T-helper 2 cell treated with Interferon-gamma antibody and Interleukin-4, amounts not matched to agents 5 μg/mL and 100 μg/mL, for 36 hours (primary cell): ENCODE measurements at regions not wholly inside any gene's neighbourhood (a gene's known extent, or its start where the extent isn't known, plus 50 kb on each side); places are given as distances from the start of the nearest gene placed in this dataset.

Experiments
- DNase-seq: peaks from one replicate; pipeline ENCODE4 v3.0.0; 2021; ENCODE audit warnings: low spot score
- H3K27ac Mint-ChIP-seq: one replicate; pipeline ENCODE4 v1.8.0; 2021; ENCODE audit warnings: mild to moderate bottlenecking, mixed read lengths
- H3K27me3 Mint-ChIP-seq: one replicate; pipeline ENCODE4 v1.8.0; 2021; ENCODE audit warnings: low read depth, mixed read lengths
- H3K36me3 Mint-ChIP-seq: one replicate; pipeline ENCODE4 v1.8.0; 2021; ENCODE audit warnings: low read depth, mixed read lengths
- H3K4me1 Mint-ChIP-seq: one replicate; pipeline ENCODE4 v1.8.0; 2021; ENCODE audit warnings: low read depth, mixed read lengths
- H3K4me3 Mint-ChIP-seq: one replicate; pipeline ENCODE4 v1.8.0; 2022; ENCODE audit warnings: mild to moderate bottlenecking, moderate library complexity, mixed read lengths
- H3K9me3 Mint-ChIP-seq: one replicate; pipeline ENCODE4 v1.8.0; 2021; ENCODE audit warnings: mixed read lengths

DNA sequence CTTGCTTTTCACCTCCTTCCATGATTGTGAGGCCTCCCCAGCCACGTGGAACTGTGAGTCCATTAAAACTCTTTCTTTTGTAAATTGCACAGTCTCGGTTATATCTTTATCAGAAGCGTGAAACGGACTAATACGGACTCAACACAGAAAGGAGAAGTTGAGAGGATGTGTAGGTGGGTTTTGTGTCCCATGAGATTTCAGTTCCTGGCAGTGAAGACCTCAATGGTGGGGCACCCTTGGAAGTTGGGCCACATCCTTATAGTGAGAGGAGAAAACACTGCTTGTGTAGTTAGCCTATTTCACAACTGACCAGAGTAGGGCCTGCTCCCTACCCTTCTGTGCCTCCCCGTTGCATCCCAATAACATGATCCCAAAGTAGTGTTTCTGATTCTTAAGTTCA is 98.9 kb upstream of the TNC start:
- Mint-ChIP-seq H3K9me3 (no peaks in the 10 kb centered on the region), H3K27me3 (peaks cover 9% of the 10 kb centered on the region), H3K4me3 (no peak overlapping the region), H3K4me1 (no peaks in the 10 kb centered on the region), H3K27ac (no peak overlapping the region), H3K36me3 (no peaks in the 10 kb centered on the region)
- DNase-seq, result no peak

DNA sequence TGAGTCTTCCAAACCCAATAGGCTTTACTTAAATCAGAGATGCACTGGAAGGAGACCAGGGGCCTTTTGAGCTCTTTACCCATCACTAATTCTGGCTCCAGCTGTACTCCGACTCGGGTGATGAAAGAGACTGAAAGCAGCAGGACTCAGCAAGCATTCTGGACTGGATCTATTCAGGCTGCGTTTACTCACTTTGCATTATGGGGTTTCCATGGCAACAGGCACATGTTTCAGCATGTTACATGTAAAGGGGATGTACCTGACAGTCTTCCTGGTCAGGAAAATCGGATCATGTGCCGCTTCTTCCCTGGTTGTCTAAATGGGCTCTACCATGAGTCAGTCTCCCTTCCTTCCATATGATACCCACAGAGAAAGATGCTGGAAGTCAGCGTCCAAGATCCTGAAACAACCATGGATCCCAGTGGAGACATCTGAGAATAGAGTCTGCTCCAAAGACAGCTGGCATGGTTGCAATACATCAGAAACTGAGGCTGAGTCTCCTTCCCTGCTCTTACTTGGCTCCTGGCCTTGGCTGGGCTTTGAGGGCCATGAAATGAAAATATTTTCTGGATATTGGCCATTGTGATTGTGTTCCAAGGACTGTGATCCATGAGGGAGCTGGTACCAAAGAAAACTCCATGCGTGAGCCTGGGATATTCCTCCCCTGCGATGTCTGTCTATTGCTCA is 102.5 kb upstream of the TNC start:
- DNase-seq, result no peak
- no peak overlapping the region for H3K4me3 Mint-ChIP-seq
- H3K36me3 Mint-ChIP-seq, result no peaks in the 10 kb centered on the region
- no peaks in the 10 kb centered on the region for H3K4me1 Mint-ChIP-seq
- no peak overlapping the region for H3K27ac Mint-ChIP-seq
- no peaks in the 10 kb centered on the region for H3K9me3 Mint-ChIP-seq
- peaks cover 4% of the 10 kb centered on the region for H3K27me3 Mint-ChIP-seq

DNA sequence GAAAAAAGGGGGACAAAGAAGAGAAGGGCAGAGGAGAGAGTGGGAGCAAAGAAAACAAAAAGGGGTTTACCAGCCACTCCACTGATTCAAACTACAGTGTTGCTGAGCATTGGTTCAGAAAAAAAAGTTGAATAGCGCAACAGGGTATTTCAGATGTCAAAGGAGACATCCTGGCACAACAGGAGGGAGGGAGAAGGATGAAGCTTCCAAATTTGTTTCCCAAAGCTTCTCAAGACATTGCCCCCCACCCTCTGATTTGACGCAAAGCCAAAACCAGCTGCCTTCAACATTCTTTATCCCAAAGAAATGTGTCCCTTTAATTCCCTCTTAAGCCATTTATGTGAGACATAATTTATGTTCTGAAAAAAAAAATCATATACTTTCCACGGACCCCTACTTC is 105.5 kb upstream of the TNC start:
- Mint-ChIP-seq H3K27me3 (peaks cover 4% of the 10 kb centered on the region), H3K4me1 (no peaks in the 10 kb centered on the region), H3K4me3 (no peak overlapping the region), H3K9me3 (no peaks in the 10 kb centered on the region), H3K27ac (no peak overlapping the region), H3K36me3 (no peaks in the 10 kb centered on the region)
- no peak for DNase-seq

DNA sequence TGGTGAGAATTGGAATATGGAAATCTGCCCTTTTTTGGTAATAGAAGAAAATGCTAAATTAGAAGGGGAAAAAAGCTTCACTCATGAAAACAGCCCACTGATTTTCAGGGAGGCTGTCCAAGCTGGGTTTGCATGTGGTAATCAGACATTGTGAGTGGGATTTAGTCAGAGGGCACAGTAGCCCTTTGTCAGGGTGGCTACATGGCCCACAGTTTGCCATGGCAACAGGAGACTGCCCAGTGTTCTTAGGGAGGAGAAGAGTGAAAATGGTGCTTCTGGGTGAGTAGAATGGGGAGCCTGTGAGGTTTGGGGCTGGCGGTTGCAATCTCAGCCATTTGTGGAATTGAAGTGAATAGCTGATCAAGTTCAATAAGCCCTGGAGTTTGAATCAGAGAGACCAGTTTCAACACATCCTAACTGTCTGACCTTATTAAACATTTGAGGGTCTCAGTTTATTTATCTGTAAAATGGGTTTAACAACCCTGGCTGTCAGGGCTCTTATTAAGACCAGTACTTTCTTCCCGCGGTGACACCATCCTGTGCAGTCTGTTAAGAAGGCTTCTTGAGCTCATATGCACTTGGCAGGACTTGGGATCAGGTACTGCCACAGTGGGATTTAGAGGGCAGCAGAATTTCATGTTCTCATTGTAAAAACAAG is 107.6 kb upstream of the TNC start:
- no peaks in the 10 kb centered on the region for H3K9me3 Mint-ChIP-seq
- no peaks in the 10 kb centered on the region for H3K36me3 Mint-ChIP-seq
- H3K27ac Mint-ChIP-seq, result no peak overlapping the region
- H3K4me1 Mint-ChIP-seq, result no peaks in the 10 kb centered on the region
- H3K4me3 Mint-ChIP-seq, result no peak overlapping the region
- no peak for DNase-seq
- peaks cover 4% of the 10 kb centered on the region for H3K27me3 Mint-ChIP-seq

DNA sequence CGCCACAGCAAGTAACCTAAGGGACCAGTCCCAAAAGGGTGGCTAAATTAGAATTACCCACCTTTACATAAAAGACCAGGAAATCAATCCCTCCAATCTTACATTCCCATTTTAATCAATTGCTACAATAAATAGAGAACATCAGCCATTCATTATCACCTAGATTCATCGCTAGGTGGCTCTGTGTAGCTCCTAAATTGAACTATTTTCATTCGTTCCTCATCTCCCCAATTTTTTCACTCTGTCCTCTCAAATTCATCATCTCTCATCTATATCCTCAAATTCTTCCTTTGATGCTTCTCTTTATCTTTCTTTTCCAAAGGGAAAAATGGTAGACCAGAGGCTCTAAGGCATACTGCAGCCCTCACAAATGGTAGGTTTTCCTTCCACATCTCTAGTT is 108.2 kb upstream of the TNC start:
- Mint-ChIP-seq H3K4me3 (no peak overlapping the region), H3K27ac (no peak overlapping the region), H3K36me3 (no peaks in the 10 kb centered on the region), H3K4me1 (no peaks in the 10 kb centered on the region), H3K27me3 (peaks cover 4% of the 10 kb centered on the region), H3K9me3 (no peaks in the 10 kb centered on the region)
- no peak for DNase-seq

DNA sequence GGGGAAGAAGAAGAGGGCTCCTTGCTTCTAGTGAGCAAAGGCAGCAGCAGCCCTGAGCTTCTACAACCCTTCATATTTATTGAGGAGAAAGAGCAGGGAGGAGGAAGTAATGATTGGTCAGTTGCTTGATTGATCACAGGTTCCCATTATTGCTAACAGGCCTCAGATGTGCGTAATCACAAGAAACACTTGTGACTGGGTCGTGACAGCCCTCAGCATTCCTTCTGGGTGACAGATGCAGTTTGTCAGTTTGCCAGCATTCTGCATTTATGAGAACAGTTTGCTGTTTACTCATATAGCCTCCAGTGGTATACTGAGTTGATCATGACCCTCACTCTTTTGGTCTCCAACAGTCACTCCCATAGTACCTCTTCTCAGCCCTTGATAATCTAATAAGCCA is 111.5 kb upstream of the TNC start:
- H3K27me3 Mint-ChIP-seq, result no peaks in the 10 kb centered on the region
- no peaks in the 10 kb centered on the region for H3K4me1 Mint-ChIP-seq
- no peaks in the 10 kb centered on the region for H3K36me3 Mint-ChIP-seq
- DNase-seq, result no peak
- no peak overlapping the region for H3K27ac Mint-ChIP-seq
- H3K4me3 Mint-ChIP-seq, result no peak overlapping the region
- H3K9me3 Mint-ChIP-seq, result no peaks in the 10 kb centered on the region

DNA sequence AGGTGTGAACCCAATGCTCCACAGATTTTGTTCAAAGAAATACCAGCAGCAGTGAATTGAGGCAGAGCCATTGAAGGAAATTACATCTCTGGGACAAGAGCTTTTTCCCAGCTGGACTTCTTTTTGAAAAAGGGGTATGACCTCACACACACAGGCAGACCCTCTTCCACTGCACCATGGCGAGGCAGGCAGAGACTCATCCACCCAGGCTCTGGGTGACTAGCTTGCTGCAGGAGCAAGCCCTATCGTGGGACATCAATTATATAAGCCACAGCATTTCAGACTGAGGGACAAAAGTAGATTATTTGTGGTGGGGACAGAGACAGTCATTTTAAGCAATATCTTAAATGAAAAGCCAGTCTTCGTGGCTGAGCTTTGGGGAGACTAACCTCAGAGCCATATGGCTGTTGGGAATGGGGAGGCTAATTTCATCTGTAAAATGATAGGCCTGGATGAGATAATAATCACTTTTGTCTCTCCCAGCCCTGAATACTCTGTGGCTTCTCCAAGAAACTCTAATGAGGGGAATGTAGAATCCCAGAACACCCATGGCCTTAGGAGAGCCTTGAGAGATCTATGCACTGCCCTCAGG is 113.1 kb upstream of the TNC start:
- H3K4me3 Mint-ChIP-seq, result no peak overlapping the region

DNA sequence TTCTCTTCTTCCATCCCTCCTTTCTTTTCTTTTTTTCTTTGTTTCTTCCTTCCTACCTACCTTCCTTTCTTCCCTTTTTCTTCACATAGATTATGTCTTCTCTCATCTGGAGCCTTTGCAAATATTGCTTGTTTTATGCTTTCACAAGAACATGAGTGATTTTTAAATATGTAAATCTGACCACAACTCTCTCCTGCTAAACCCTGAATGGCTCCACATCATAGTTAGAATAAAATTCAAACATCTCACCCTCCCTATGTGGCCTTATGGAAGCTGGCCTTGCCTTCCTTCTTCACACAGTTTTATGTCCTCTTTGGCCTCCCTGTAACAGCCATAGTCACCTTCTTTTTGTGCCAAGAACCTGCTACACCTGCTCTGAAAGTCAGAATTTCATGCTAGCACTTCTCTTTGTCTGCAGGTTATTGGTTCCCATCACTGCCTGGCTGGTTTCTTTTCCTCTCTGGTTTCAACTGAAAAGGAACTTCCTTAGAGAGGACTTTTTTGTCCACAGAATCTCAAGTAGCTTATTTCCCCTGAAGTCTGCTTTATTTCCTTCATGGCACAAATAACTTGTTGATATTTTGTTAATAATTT is 114.3 kb upstream of the TNC start:
- no peak for DNase-seq
- Mint-ChIP-seq H3K36me3 (no peaks in the 10 kb centered on the region), H3K4me1 (no peaks in the 10 kb centered on the region), H3K4me3 (no peak overlapping the region), H3K27ac (no peak overlapping the region), H3K27me3 (peaks cover 2% of the 10 kb centered on the region), H3K9me3 (no peaks in the 10 kb centered on the region)

More for the DNA sequence above, 113.1 kb upstream of the TNC start:
- Mint-ChIP-seq H3K36me3 (no peaks in the 10 kb centered on the region), H3K9me3 (no peaks in the 10 kb centered on the region), H3K4me1 (no peaks in the 10 kb centered on the region), H3K27ac (no peak overlapping the region), H3K27me3 (peaks cover 2% of the 10 kb centered on the region)
- no peak for DNase-seq

DNA sequence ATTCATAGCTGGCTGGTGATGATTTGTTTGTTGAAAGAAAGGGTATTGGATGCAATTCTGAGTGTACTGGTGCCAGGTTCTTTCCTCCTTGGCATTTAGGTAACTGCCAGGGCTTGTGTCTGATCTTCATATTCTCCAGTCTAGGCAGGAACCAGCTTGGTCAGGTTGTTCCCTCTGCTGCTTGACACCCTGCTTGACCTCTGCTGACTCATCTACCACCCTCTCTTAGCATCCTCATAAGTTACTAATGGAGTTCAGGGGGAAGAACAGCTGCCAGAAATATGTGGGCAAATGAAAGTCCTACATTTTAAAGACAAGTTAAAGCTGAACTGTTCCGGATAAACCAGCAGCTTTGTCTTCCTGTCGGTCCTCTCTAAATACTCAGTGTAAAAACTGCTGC is 116.1 kb upstream of the TNC start:
- DNase-seq, result no peak
- H3K27ac Mint-ChIP-seq, result no peak overlapping the region
- H3K4me1 Mint-ChIP-seq, result no peaks in the 10 kb centered on the region
- H3K27me3 Mint-ChIP-seq, result peaks cover 2% of the 10 kb centered on the region
- no peaks in the 10 kb centered on the region for H3K9me3 Mint-ChIP-seq
- H3K4me3 Mint-ChIP-seq, result no peak overlapping the region
- H3K36me3 Mint-ChIP-seq, result no peaks in the 10 kb centered on the region

DNA sequence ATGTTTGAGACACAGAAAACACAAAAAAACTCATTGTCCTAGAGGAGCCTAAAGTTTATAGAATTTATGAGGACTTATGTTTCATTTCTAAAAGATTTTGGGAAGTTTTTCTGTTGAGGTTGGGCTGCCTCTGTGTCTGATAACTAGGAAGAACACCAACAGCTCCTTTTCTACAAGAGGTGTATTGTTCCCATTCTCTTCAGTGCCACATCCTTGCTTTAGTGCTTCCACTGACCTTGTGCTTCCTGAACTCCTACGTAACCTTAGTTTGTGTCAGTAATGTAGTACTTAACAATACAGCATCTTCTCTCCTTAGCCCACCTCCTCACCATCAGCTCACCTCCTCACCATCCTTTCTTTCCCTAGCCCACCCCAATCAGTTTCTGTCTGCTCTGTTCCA is 117.3 kb upstream of the TNC start:
- Mint-ChIP-seq H3K27me3 (peaks cover 2% of the 10 kb centered on the region), H3K4me3 (no peak overlapping the region), H3K4me1 (no peaks in the 10 kb centered on the region), H3K9me3 (no peaks in the 10 kb centered on the region), H3K36me3 (no peaks in the 10 kb centered on the region), H3K27ac (no peak overlapping the region)
- DNase-seq, result no peak

DNA sequence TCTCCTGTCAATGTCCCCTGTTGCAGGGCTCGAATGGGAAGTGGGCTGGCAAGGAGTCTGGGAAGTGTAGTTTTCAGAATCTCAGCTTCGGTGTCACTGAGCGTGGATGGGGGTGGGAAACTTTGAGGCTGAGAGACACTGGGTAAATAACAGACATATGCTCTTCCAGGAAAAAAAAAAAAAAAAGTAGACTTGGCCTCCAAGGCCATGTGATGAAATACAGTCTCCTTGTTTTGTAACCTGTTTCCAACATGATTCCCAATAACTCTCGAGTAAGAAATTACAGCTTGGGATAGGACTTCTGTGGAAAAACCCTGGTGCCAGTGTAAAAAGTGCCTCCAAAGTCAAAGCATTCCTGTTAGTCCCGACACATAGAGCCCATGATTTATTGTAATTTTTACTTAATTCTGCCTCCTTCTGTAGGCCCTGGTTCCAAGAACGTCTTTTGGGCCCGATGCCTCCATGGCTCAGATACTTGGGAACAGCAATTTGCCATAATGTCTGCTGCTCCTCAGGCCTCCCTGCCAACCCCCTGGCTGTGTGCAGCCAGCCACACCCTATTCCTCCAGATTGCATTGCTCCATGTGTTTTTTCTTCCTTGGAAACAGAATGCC is 119.5 kb upstream of the TNC start:
- DNase-seq, result no peak
- Mint-ChIP-seq H3K27me3 (peaks cover 2% of the 10 kb centered on the region), H3K4me1 (no peaks in the 10 kb centered on the region), H3K36me3 (no peaks in the 10 kb centered on the region), H3K9me3 (no peaks in the 10 kb centered on the region), H3K27ac (no peak overlapping the region), H3K4me3 (no peak overlapping the region)

DNA sequence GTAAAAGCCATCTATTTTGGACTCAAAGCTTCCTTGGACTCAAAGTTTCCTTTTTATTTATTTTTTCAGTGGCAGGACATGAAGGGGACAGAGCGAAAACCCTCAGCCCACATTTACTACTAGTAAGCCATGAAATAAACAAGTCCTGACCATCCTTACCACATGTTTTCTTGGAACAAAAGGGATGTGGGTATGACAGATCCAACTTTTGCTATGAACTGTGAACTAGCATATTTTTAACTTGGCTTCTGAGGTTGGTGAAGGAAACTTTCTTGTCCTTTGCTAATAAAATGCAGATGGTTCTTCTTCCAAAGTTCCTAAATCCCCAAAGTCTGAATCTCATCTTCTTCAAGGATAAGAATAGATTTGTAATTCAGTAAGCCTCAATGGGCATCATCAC is 122.7 kb upstream of the TNC start:
- Mint-ChIP-seq H3K36me3 (no peaks in the 10 kb centered on the region), H3K9me3 (no peaks in the 10 kb centered on the region), H3K27ac (no peak overlapping the region), H3K27me3 (no peaks in the 10 kb centered on the region), H3K4me1 (no peaks in the 10 kb centered on the region), H3K4me3 (no peak overlapping the region)
- no peak for DNase-seq

DNA sequence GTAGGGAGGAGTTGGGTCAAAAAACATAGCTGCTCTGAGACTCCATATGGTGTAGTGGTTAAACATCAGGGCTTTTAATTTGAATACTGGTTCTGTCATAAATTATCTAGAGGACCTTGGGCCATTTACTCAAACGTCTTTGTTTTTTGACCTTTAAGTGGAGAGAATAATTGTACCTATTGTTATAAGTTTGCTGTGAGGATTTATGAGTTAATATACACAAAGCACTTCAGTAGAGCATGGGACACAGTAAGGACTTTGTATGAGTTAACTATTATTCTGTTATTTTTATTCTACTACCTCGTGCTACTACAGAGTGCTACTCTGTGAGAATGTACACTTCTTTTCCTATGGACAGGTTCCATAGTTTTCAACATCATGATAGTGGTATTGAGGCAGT is 123.7 kb upstream of the TNC start:
- no peaks in the 10 kb centered on the region for H3K4me1 Mint-ChIP-seq
- H3K27me3 Mint-ChIP-seq, result no peaks in the 10 kb centered on the region
- H3K36me3 Mint-ChIP-seq, result no peaks in the 10 kb centered on the region
- no peaks in the 10 kb centered on the region for H3K9me3 Mint-ChIP-seq
- H3K27ac Mint-ChIP-seq, result no peak overlapping the region
- DNase-seq, result no peak
- H3K4me3 Mint-ChIP-seq, result no peak overlapping the region

DNA sequence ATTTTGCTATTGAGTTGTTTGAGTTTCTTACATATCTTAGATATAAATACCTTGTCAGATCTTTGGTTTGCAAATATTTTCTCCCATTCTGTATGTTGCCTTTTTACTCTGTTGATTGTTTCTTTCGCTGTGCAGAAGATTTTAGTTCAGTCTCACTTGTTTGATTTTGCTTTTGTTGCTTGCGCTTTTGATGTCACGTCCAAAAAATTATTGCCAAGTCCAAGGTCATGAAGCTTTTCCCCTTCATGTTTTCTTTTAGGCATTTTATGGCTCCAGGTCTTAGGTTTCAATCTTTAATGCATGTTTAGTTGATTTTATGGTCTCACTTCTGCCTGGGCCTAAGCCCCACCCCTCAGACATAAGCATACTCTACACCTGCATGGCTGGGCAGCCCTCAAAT is 131.5 kb upstream of the TNC start:
- Mint-ChIP-seq H3K27ac (no peak overlapping the region), H3K27me3 (no peaks in the 10 kb centered on the region), H3K9me3 (no peaks in the 10 kb centered on the region), H3K4me3 (no peak overlapping the region), H3K4me1 (no peaks in the 10 kb centered on the region), H3K36me3 (no peaks in the 10 kb centered on the region)
- no peak for DNase-seq
